Vagina (tissue), 2 donors: ENCODE measurements at regions not wholly inside any gene's neighbourhood (a gene's known extent, or its start where the extent isn't known, plus 50 kb on each side); places are given as distances from the start of the nearest gene placed in this dataset.
"Not testable (repeated sequence)": the region's sequence is repeated elsewhere in the genome, so short reads cannot be mapped to it uniquely, and the experiment has no call there.

ENCODE experiments used
- DNase-seq, 2 donors: peaks; one replicate each; pipeline ENCODE4 v3.0.0-alpha.2; 2017; ENCODE audit errors: extremely low spot score in 2 of 2
- H3K27ac ChIP-seq: fragments of 200-600 bp; sonication (generic); one replicate; pipeline ENCODE4 v1.5.1; 2019
- H3K27me3 ChIP-seq: fragments of 200-600 bp; sonication (generic); one replicate; pipeline ENCODE4 v1.5.1; 2019
- H3K36me3 ChIP-seq, 2 donors: fragments of 200-600 bp; sonication (generic); one replicate each; pipeline ENCODE4 v1.5.1; 2017 to 2019
- H3K4me1 ChIP-seq: fragments of 200-600 bp; sonication (generic); one replicate; pipeline ENCODE4 v1.5.1; 2019
- H3K4me3 ChIP-seq, 2 donors: fragments of 200-600 bp; sonication (generic); 1 replicate in 1 of 2; 2 replicates in 1 of 2; pipeline ENCODE4 v1.5.1; 2016 to 2019
- H3K9me3 ChIP-seq: fragments of 200-600 bp; sonication (generic); one replicate; pipeline ENCODE4 v1.5.1; 2019
- CTCF ChIP-seq, 3 experiments: fragments of 450-650 bp in 2 of 3; fragments of 200-600 bp in 1 of 3; sonication (generic) in 1 of 3; IDR thresholded peaks; one replicate each; pipeline ENCODE4 v1.5.1; 2017 to 2019; ENCODE audit warnings: antibody characterized with exemption in 3 of 3, mild to moderate bottlenecking in 2 of 3, moderate library complexity in 2 of 3
- POLR2A ChIP-seq, 2 donors: fragments of 450-650 bp; IDR thresholded peaks; one replicate each; pipeline ENCODE4 v1.6.1; 2017; ENCODE audit warnings: antibody characterized with exemption in 2 of 2, mild to moderate bottlenecking in 2 of 2, moderate library complexity in 2 of 2
- POLR2AphosphoS5 ChIP-seq, 2 donors: sonication (generic); formaldehyde crosslinking; IDR thresholded peaks; one replicate each; pipeline ENCODE4 v1.9.0; 2017; ENCODE audit warnings: antibody characterized with exemption in 2 of 2, mild to moderate bottlenecking in 2 of 2, low read depth in 1 of 2; ENCODE audit not compliant: insufficient read depth in 1 of 2
- intact Hi-C: fragments of 100-400 bp; cut with DNase I; formaldehyde crosslinking; loops from one replicate; pipeline ENCODE4 v1.15.1; 2023

GRCh38 chr10:131553581-131553980 is 242.1 kb upstream of the TCERG1L start:
- H3K36me3 ChIP-seq: no peaks in the 10 kb centered on the region
- no peaks in the 10 kb centered on the region for H3K9me3 ChIP-seq
- no peak overlapping the region for H3K4me3 ChIP-seq
- H3K27ac ChIP-seq: no peak overlapping the region
- intact Hi-C loops: no loop called here
- H3K27me3 ChIP-seq: no peaks in the 10 kb centered on the region
- H3K4me1 ChIP-seq: no peaks in the 10 kb centered on the region
- TF ChIP-seq POLR2A (IDR thresholded peaks at IDR 0.05): no peak
- no peak for TF ChIP-seq POLR2AphosphoS5 (IDR thresholded peaks at IDR 0.05; ENCODE audit: insufficient read depth in 1 of 2, low read depth in 1 of 2)
- no peak for TF ChIP-seq CTCF (IDR thresholded peaks at IDR 0.05)
- peak; percentile 40 to 52 for DNase-seq

- Histone ChIP-seq H3K27me3 (no peaks in the 10 kb centered on the region), H3K4me1 (no peaks in the 10 kb centered on the region), H3K36me3 (no peaks in the 10 kb centered on the region), H3K27ac (no peak overlapping the region), H3K4me3 (no peak overlapping the region), H3K9me3 (no peaks in the 10 kb centered on the region)
- intact Hi-C loops: no loop called here
- no peak for TF ChIP-seq POLR2AphosphoS5 (IDR thresholded peaks at IDR 0.05; ENCODE audit: insufficient read depth in 1 of 2, low read depth in 1 of 2)
- TF ChIP-seq CTCF (IDR thresholded peaks at IDR 0.05): no peak
- no peak for TF ChIP-seq POLR2A (IDR thresholded peaks at IDR 0.05)
- peak; percentile 32 to 52 for DNase-seq
These were observed 243.3 kb upstream of the TCERG1L start for GRCh38 chr10:131554821-131555220.

- peak; percentile 60 to 67 for DNase-seq
- H3K4me3 ChIP-seq: no peak overlapping the region
- H3K27ac ChIP-seq: no peak overlapping the region
- H3K4me1 ChIP-seq: no peaks in the 10 kb centered on the region
- H3K36me3 ChIP-seq: no peaks in the 10 kb centered on the region
- TF ChIP-seq CTCF (IDR thresholded peaks at IDR 0.05) (no peak), POLR2A (IDR thresholded peaks at IDR 0.05) (no peak), POLR2AphosphoS5 (IDR thresholded peaks at IDR 0.05; ENCODE audit: insufficient read depth in 1 of 2, low read depth in 1 of 2) (no peak)
- H3K27me3 ChIP-seq: no peaks in the 10 kb centered on the region
- H3K9me3 ChIP-seq: no peaks in the 10 kb centered on the region
- intact Hi-C loops: no loop called here
These were observed 243.9 kb upstream of the TCERG1L start for GRCh38 chr10:131555406-131555805.

GRCh38 chr10:131556061-131556896 is 244.8 kb upstream of the TCERG1L start:
- TF ChIP-seq POLR2AphosphoS5 (IDR thresholded peaks at IDR 0.05; ENCODE audit: insufficient read depth in 1 of 2, low read depth in 1 of 2) (no peak), POLR2A (IDR thresholded peaks at IDR 0.05) (no peak), CTCF (IDR thresholded peaks at IDR 0.05) (no peak)
- no peaks in the 10 kb centered on the region for H3K9me3 ChIP-seq

GRCh38 chr10:131556897-131557495 is 245.5 kb upstream of the TCERG1L start:
- no peaks in the 10 kb centered on the region for H3K36me3 ChIP-seq
- no peak for DNase-seq
- no peak overlapping the region for H3K27ac ChIP-seq
- no peaks in the 10 kb centered on the region for H3K9me3 ChIP-seq
- intact Hi-C loops: no loop called here
- H3K27me3 ChIP-seq: no peaks in the 10 kb centered on the region
- no peak overlapping the region for H3K4me3 ChIP-seq
- no peaks in the 10 kb centered on the region for H3K4me1 ChIP-seq
- no peak for TF ChIP-seq POLR2A (IDR thresholded peaks at IDR 0.05)
- no peak for TF ChIP-seq CTCF (IDR thresholded peaks at IDR 0.05)
- no peak for TF ChIP-seq POLR2AphosphoS5 (IDR thresholded peaks at IDR 0.05; ENCODE audit: insufficient read depth in 1 of 2, low read depth in 1 of 2)

More at GRCh38 chr10:131556061-131556896, 244.8 kb upstream of the TCERG1L start:
- H3K4me3 ChIP-seq: no peak overlapping the region
- no peaks in the 10 kb centered on the region for H3K27me3 ChIP-seq
- no peak overlapping the region for H3K27ac ChIP-seq
- no peaks in the 10 kb centered on the region for H3K36me3 ChIP-seq
- DNase-seq: peak; percentile 76 to 94
- intact Hi-C loops: no loop called here
- no peaks in the 10 kb centered on the region for H3K4me1 ChIP-seq

GRCh38 chr10:131557956-131558355 is 246.4 kb upstream of the TCERG1L start:
- H3K27ac ChIP-seq, H3K4me3 ChIP-seq, H3K36me3 ChIP-seq, H3K27me3 ChIP-seq, intact Hi-C loops, H3K9me3 ChIP-seq, H3K4me1 ChIP-seq: not testable (repeated sequence)
- peak; percentile 27 to 61 for DNase-seq
